ENCODE measurements at regions not wholly inside any gene's neighbourhood (a gene's known extent, or its start where the extent isn't known, plus 50 kb on each side); places are given as distances from the start of the nearest gene placed in this dataset.

DNA sequence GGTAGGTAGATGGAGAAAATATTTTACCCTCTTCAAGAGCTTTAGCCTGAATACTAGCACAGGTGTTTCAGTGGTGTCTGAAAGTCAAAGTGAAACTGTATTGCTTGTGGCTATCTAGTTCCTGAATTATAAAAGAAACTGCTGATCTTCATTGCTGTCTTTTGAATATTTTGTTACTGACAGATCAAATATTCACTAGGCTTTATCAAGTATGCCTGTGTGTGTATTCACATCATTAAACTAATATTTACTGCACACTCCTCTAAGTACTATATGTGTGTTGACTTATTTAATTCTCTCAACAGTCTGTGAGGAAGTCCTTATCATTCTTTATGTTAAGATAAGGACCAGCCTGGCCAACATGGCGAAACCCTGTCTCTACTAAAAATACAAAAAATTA, 139.6 kb downstream of the SOCS6 start:
- TF ChIP-seq EZH2 (IDR thresholded peaks at IDR 0.05; ENCODE audit: borderline replicate concordance) = no peak
- TF ChIP-seq, protein P1, sequence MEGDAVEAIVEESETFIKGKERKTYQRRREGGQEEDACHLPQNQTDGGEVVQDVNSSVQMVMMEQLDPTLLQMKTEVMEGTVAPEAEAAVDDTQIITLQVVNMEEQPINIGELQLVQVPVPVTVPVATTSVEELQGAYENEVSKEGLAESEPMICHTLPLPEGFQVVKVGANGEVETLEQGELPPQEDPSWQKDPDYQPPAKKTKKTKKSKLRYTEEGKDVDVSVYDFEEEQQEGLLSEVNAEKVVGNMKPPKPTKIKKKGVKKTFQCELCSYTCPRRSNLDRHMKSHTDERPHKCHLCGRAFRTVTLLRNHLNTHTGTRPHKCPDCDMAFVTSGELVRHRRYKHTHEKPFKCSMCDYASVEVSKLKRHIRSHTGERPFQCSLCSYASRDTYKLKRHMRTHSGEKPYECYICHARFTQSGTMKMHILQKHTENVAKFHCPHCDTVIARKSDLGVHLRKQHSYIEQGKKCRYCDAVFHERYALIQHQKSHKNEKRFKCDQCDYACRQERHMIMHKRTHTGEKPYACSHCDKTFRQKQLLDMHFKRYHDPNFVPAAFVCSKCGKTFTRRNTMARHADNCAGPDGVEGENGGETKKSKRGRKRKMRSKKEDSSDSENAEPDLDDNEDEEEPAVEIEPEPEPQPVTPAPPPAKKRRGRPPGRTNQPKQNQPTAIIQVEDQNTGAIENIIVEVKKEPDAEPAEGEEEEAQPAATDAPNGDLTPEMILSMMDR (IDR thresholded peaks at IDR 0.05; ENCODE audit: poor library complexity) = no peak
- no peak for TF ChIP-seq EZH2phosphoT487 (IDR thresholded peaks at IDR 0.05; ENCODE audit: low read depth, severe bottlenecking, unreplicated experiment)
